OCI-LY1 (cell line): ENCODE measurements at regions not wholly inside any gene's neighbourhood (a gene's known extent, or its start where the extent isn't known, plus 50 kb on each side); places are given as distances from the start of the nearest gene placed in this dataset.

Experiments
- CTCF ChIP-seq: fragments of 200-600 bp; sonication (generic), shearing (Covaris generic); IDR thresholded peaks from 2 replicates; pipeline ENCODE4 v1.5.1; 2017; ENCODE audit warnings: mild to moderate bottlenecking, antibody characterized with exemption, low read length, moderate library complexity, mixed read lengths
- EZH2 ChIP-seq: fragments of 200-600 bp; sonication (generic), shearing (Covaris generic); IDR thresholded peaks from 2 replicates; pipeline ENCODE4 v1.8.0; 2017; ENCODE audit warnings: borderline replicate concordance, mixed run types, mild to moderate bottlenecking, antibody characterized with exemption, low read length, moderate library complexity, mixed read lengths

DNA sequence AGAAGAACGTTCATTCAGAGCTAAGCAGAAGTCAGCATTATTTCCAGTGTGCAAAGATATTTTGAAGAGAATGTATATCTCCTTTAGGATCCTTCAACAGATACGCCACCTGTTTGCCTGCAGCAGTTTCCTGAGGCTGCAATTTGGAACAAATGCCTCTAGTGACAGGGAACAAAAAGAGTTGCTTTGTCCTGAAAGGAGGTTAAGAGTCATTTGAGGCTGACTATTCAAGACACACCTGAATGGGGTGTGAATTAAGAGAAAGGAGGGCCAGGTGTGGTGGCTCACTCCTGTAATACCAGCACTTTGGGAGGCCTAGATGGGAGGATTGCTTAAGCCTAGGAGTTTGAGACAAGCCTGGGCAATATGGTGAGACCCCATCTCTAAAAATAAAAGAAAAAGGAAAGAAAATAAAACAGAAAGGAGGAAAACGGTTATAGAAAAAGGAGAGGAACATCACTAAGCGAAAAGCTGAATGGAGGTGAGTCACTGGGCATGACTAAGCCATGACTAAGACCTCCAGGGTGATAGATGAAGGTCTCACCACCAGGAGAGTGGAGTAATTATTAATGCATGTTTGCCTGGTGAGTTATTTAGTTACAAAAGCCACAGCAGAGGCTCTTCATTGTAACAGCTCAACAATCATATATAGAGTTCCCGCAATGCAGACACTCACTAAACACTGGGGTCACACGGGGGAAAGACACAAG is 255.2 kb upstream of the TNC start:
- TF ChIP-seq CTCF: no peak
- no peak for TF ChIP-seq EZH2
